Activated CD4-positive, alpha-beta T cell treated with anti-CD3 and anti-CD28 coated beads for 4 hours (primary cell): ENCODE measurements at regions not wholly inside any gene's neighbourhood (a gene's known extent, or its start where the extent isn't known, plus 50 kb on each side); places are given as distances from the start of the nearest gene placed in this dataset.
"Not testable (repeated sequence)": the region's sequence is repeated elsewhere in the genome, so short reads cannot be mapped to it uniquely, and the experiment has no call there.

Source experiments
- DNase-seq, 2 donors: peaks; one replicate each; pipeline ENCODE4 v3.0.0-alpha.2; 2020

DNA sequence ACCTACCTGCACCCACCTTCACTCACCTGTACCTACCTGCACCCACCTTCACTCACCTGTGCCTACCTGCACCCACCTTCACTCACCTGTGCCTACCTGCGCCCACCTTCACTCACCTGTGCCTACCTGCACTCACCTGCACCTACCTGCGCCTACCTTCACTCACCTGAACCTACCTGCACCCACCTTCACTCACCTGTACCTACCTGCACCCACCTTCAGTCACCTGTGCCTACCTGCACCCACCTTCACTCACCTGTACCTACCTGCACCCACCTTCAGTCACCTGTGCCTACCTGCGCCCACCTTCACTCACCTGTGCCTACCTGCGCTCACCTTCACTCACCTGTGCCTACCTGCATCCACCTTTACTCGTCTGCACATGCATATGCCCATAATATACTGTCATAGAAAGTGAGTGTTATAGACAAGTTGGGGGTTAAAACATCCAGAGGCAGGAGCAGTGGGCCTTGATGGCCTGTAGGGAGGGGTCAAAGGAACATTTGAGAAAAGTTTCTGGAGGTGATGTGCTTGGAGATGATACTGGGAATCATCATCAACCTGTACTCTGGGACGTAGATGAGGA, 232.9 kb upstream of the ZFP64 start:
- DNase-seq, result not testable (repeated sequence)

DNA sequence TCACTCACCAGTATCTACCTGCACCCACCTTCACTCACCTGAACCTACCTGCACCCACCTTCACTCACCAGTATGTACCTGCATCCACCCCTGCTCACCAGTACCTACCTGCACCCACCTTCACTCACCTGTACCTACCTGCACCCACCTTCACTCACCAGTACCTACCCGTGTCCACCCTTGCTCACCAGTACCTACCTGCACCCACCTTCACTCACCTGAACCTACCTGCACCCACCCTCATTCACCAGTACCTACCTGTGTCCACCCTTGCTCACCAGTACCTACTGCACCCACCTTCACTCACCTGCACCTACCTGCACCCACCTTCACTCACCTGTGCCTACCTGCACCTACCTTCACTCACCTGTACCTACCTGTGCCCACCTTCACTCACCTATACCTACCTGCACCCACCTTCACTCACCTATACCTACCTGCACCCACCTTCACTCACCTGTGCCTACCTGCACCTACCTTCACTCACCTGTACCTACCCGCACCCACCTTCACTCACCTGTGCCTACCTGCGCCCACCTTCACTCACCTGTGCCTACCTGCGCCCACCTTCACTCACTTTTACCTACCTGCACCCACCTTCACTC, 232.1 kb upstream of the ZFP64 start:
- not testable (repeated sequence) for DNase-seq

DNA sequence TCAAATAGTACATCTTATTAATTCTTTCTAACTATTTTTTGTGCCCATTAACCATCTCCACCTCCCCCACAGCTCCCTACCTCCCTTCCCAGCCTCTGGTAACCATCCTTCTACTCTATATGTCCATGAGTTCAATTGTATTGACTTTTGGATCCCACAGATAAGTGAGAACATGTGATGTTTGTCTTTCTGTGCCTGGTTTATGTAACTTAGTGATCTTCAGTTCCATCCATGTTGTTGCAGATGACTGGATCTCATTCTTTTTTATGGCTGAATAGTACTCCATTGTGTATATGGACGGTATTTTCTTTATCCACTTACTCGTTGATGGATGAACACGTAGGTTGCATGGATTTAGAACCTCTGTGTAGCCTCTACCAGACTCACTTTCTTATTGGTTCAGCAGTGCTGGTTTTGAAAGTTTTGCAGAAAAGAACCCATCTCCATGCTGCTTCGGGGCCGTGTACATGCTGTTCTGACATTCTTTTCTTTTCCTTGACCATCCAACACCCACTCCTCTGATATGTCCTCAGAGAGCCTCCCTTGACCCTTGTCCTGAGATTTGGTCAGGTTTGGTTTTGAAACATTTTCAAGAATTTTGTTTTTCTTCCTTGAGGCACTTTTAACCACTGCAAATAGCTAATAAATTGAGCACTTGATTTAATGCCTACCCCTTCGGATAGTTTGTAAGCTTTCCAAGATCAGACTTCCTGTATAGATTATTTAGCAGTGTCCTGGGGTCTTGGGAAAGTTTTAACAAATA, 231.2 kb upstream of the ZFP64 start:
- no peak for DNase-seq

DNA sequence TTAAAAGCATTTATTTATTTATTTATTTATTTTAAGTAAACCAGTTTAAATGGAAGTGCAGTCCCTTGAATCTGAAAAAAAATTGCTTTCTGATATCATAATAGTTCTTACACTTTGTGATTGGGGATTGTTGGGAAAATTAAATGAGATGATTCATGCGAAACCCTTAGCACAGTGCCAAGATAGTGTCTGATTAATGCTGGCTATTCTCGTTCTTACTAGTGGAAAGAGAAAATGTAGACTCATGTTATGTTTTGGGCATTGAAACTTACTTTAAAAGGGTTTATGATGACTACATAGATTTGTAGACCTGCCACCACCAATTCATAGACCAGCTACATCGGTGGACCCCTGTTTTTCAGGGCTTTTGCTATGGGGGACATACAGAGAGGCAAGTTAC, 229.2 kb upstream of the ZFP64 start:
- DNase-seq, result no peak

DNA sequence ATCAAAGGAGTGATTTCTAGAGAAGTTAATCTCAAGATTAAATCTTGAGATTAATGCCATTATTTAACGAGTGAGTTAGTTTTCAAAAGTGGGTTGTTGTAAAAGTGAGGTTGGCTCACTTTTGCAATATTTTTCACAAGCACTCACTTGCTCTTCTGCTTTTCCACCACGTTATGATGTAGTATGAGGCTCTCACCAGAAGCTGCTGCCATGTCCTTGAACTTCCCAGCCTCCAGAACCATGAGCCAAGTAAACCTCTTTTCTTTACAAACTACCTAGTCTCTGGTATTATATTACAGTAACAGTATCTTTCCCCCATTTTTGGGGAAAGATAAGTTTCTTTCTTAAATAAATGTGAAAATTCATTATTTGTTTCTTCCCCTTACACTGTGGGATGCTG, 227.6 kb upstream of the ZFP64 start:
- no peak for DNase-seq

DNA sequence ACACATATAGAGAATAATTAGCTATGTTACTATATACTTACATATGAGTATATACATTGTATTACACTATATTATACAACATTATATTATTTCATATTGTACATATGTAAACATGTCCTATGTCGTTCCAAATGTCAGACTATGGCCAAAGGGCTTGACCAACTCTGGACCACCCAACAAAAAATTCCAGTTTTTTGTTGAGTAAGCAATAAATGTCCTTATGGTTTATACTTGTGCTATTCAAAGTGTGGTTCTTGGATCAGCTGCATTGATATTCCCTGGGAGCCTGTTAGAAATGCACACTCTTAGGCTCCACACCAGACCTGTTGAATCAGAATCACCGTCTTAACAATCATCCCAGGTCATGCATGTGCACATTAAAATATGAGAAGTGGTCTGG, 225.4 kb upstream of the ZFP64 start:
- no peak for DNase-seq

DNA sequence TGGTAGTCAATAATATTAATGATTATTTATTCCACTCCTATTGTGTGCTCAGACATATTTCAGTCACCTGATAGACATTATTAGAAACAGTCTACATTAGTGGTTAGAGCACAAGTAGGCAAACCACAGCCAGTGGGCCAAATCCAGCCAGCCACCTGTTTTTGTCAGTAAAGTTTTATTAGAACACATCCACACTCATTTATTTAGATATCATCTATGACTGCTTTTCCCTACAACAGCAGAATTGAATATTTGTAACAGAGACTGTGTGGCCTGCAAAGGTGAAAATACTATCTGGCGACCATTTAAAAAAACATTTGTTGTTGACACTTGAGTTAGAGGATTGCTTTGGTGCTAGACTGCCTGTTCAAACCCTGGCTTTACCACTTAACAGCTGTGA, 220.0 kb upstream of the ZFP64 start:
- DNase-seq, result no peak

DNA sequence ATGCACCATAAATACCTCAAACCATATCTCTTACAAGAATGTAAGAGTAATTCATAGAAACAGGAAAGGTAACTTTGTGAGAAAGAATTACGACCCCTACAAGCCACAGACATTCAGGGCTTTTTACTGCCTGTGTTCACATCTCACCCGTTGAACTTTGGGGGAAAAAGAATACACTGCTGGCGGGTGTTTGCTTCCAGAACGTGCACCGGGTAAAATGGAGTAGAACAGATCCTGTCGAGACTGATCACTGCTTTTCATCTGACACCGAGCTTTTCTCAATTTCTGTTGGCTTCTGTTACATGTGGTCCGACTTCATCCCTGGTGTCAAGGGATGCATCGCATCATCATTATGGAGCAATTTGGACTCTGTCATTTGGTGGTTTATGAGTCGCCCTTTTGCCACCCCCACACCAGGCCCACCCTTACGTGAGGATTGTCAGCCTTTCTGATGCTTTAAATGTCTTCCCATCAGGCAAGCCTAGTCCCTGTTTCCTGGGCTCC, 219.2 kb upstream of the ZFP64 start:
- DNase-seq, result peak in 1 of 2 donors; percentile 24

DNA sequence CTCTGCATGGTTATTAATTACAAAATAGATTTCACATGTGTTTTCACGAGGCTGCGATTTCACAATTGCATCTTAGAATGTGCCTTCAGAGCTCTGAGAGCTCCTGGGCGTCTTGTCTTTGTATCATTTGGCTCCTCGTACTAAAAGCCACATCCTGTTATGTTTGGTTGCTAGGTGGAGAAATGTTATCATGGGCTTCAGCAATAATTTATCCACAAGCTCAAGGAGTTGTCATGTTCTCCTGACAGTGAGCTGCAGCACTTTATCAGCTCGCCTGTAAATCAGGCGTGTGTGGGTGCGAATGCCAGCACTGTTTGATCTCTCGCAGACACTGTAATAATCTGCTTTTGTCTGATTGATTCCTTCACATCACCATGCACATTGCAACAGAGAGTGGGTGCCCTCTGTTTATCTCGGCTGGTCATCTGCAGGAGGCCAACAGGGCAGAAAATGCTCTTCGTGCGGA, 218.6 kb upstream of the ZFP64 start:
- DNase-seq, result peak; percentile 50 to 51

DNA sequence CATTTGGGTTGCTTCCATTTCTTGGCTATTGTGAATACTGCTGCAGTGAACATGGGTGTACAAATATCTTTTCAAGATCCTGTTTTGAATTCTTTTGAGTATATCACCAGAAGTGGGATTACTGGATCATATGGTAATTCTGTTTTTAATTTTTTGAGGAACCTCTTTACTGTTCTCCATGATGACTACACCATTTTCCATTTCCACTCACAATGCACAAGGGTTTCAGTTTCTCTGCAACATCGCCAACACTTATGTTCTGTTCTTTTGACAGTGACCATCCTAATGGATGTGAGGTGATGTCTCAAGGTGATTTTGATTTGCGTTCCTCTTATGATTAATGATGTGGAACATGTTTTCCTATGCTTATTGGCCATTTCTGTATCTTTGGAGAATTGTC, 214.4 kb upstream of the ZFP64 start:
- no peak for DNase-seq

DNA sequence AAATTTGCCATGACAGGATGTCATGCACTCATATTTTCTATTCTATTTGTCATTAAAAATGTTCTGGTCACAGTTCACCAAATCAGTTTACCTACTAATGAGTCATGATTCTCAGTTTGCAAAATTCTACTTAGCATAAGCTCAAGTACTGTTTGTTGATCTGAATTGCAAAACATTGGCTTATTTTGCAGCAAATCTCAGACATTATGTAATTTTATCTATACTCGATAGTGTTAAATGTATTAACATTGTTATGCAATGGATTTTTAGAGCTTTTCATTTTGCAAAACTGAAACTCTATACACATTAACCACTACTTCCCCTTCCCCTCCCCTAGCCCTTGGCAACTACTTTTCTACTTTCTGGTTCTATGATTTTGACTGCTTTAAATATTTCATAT, 213.8 kb upstream of the ZFP64 start:
- DNase-seq, result no peak

DNA sequence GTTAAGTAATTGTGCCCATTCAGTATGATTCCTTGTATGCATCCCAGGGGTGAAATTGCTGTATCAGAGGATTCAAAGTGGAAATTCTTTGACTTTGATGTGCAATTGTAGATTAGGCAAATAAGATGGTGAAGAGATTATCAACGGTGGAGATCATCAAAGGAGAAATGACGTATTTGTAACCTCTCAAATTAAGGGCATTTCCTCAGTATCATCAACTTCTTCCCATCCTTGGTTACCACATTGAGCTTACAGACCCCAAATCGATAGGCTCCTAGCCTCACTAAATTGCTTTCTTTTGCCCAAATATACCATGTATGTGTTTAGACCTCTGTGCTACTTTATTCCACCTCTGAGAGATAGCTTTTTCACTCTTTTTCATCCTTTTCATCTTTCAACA, 213.1 kb upstream of the ZFP64 start:
- DNase-seq, result no peak

DNA sequence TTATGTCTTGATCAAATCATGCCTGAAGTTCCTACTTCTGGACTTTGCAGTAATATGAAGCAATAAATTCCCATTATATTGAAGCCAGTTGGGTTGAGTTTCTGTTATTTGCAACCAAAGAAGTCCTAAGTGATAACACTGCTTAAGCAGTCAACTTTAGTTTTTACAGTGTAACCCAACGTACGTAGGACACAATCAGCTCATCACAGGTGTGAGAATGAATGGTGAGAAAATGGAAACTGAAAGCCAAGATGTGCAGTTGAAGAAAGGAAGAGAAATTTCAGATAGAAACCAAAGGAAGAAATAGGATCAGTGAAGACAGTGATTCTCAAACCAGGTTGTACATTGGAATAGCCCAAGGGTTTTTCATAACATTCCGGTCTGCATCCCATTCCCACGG, 211.4 kb upstream of the ZFP64 start:
- DNase-seq, result no peak

DNA sequence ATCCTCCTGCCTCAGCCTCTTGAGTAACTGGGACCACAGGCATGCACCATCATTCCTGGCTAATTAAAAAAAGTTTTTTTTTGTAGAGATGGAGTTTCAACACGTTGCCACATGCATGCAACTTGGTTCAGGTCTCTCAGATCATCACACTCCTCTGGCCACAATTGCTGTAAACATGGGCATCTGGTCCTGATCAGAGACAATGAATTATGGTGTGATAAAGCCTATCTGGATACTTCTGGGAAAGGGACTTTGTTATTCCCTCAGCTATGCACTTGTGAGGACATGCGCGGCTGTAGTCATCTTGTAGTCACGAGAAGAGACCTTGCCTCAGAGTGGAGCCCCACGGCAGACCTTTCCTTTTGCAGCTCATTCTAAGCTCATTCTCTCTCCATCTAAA, 210.9 kb upstream of the ZFP64 start:
- DNase-seq, result no peak

DNA sequence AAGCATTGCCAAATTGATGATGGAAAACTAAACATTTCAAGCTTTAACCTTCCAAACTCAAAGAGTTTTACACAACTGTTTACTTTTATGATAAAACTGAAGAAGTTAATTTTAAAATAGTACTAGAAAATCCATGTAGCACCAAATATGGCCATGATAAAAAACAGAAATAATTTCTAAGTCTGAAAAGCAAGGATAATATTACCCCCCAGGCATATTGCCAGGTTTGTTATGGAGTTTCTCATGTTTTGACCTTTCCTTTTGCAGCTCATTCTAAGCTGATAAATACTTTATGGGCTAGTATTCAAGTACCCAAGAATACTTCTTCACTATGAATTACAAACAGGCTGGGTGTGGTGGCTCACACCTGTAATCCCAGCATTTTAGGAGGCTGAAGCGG, 209.9 kb upstream of the ZFP64 start:
- DNase-seq, result no peak

DNA sequence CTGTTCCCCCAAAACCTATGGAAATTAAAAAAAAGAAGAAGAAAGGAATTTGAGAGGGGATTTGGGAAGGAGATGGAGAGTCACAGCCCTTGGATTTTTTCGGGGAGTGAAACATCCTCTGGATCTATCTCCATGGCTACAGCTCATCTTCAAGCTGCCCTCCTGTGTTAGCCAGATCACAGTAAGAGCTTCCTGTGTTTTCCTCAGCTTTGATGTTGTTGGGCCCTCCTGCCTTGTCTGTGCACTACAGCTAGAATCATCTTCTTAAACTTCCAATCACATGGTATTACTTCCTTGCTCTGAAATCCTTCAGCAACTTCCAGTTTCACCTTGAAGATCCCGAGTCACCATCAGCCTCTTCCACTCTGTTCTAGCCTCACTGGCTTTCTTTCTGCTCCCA, 207.8 kb upstream of the ZFP64 start:
- no peak for DNase-seq

DNA sequence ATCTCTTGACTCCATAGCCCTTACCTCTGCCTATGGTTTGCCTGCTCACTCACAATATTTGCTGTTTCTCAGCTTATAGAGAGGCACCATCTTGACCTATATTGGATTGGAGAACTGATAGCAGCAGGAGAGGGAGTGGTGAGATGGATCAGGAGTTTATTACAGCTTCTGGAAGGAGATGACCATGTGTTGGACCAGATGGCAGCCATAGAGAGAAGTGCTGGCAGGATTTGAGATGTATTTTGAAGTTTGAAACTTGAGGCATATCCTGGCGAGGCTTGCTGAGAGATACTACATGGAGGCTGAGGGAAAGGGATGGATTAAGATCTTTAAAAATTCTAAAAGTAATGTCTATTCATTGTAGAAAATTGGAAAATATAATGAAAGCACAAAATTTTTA, 198.0 kb upstream of the ZFP64 start:
- DNase-seq, result no peak

DNA sequence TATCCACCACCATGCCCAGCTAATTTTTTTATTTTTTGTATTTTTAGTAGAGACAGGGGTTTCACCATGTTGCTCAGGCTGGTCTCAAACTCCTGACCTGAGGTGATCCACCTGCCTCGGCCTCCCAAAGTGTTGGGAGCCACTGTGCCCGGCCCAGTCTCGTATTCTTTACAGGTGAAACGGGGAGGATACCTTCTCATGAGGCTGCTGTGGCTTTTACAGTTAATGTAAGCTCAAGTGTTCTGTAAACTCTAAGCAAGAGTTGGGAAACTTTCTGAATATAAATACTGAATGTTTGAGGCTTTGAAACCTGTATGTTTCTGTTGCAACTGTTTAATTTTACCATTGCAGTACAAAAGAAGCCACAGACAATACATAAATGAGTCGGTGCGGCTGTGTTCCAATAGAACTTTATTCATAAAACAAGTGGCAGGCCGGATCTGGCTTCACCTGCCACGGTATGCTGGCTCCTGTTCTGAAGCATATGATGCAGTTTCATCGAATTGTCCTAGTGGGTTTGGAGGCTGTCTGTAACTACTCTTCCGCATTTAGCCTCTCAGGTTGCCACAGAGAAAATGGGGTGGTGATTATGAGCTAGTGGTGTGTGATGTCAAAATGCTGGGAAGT, 192.5 kb upstream of the ZFP64 start:
- DNase-seq, result no peak

DNA sequence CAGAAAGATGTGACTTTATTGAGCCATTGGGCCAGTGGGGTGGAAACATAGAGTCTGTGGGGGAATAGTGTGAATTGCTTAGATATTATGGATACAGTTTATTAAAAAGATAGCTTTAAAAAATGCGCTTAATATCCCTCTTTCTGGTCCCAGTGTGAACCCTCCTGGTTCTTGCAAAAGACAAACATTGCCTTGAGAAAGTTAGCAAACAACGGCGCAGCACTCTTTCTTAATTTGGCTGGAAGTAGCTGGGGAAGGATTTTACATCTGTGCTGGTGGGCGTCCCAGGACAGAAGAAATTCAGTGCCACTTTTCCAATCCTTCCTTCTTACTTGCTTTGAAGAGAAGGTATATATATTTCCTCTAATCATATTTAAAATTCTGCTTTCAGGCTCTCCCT, 191.4 kb upstream of the ZFP64 start:
- no peak for DNase-seq

DNA sequence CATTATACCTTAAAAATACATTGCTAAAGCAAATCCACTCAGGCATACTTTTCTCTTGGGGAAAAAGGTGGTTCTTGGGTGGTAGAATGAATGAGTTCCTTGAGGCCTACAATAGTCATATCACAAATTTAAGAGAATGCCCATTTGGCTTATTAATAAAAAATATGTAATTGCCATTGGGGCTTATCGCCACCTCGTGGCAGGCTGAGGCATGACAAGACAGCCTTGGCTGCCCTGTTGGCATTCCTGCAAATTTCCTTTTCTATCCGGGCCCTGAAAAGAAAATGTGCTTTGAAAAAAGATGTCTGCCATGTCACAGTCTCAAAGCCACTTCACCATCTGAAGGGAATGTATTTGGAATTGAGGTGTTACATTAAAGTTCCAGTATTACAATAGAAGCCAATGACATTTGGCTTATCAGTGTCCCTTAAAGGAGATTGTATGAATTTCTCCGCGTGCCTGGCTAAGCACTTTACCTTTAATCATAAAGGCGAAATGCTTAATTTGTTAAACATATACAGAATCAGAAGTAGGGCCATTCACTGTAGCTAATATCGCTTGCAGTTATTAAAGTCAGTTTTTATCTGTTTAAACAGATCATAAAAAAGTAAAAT, 188.3 kb upstream of the ZFP64 start:
- DNase-seq, result peak; percentile 8 to 41

DNA sequence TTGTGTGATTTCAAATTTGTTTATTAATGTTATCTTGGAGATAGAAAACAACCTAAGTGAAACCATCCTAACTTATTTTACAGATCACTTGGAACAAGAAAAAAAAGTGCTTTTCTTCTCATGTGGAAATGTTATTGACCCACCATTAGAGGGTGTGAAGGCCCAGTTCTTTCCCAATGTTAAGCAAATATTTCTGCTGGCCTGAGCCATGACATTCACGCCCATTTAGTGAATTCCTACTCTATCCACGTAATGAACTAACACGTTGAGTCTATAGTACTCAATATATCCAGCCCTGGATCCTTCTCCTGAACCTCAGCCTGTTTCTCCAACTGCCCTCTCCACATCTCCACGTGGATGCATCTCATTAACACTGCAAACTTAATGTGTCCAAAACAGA, 180.6 kb upstream of the ZFP64 start:
- DNase-seq, result no peak

DNA sequence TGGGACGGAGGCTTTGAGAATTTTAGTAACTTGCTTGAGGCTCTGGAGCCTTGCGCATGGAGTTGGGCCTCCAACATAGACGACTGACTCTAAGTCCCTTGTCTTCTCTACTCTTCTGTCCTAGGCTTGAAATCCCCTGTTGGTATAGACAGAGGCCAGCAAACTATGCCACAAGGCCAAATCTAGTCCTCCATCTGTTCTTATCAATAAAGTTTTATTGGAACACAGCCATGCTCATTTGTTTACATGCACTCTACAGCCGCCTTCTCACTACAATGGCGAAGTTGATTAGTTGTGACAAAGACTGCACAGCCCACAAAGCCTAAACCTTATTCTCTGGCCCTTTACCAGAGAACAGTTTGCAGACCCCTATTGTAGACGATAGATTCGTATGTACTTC, 174.1 kb upstream of the ZFP64 start:
- DNase-seq, result no peak

DNA sequence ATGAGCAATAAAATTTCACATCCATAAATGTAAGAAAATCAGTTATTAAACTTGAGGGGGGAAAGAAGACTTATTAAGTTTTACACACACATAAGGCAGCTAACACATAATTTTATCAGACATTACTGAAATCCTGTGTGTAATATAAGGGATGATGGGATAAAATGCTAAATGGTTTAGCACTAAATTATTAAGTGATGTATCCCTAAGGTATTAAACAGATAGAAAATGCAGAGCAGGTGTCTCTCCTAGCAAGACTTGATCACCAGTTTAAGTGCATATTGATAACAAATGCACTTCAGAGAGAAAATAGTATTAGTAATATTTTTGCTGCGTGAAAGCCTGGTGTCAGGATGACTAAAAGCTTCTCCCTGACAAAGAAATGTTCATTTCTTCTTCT, 172.8 kb upstream of the ZFP64 start:
- no peak for DNase-seq
